ENCODE measurements at regions not wholly inside any gene's neighbourhood (a gene's known extent, or its start where the extent isn't known, plus 50 kb on each side); places are given as distances from the start of the nearest gene placed in this dataset.

DNA sequence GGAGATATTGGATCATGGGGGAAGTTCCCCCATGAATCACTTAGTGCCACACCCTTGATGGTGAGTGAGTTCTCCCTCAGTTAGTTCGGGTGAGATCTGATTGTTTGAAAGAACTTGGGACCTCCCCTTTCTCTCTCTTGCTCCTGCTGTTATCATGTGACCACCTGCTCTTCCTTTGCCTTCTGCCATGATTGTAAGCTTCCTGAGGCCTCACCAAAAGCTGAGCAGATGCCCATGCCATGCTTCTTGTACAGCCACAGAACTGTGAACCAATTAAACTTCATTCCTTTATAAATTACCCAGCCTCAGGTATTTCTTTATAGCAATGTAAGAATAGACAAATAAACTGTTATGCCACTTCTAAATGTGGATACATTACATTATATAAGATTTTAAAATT is 686.7 kb upstream of the MARCKS start:
- DNase-seq, result no peak
- Histone ChIP-seq H3K27me3 (replicated peaks) (no peaks in the 10 kb centered on the region), H3K36me3 (replicated peaks) (no peaks in the 10 kb centered on the region), H3K27ac (no peak overlapping the region), H3K4me3 (ENCODE audit: low read depth, low read length) (no peak overlapping the region)
- in situ Hi-C loops (cut with HindIII; ENCODE audit: low pct_ligation_motif_present, low sequenced_read_pairs), result no loop called here
- TF ChIP-seq, protein P1, sequence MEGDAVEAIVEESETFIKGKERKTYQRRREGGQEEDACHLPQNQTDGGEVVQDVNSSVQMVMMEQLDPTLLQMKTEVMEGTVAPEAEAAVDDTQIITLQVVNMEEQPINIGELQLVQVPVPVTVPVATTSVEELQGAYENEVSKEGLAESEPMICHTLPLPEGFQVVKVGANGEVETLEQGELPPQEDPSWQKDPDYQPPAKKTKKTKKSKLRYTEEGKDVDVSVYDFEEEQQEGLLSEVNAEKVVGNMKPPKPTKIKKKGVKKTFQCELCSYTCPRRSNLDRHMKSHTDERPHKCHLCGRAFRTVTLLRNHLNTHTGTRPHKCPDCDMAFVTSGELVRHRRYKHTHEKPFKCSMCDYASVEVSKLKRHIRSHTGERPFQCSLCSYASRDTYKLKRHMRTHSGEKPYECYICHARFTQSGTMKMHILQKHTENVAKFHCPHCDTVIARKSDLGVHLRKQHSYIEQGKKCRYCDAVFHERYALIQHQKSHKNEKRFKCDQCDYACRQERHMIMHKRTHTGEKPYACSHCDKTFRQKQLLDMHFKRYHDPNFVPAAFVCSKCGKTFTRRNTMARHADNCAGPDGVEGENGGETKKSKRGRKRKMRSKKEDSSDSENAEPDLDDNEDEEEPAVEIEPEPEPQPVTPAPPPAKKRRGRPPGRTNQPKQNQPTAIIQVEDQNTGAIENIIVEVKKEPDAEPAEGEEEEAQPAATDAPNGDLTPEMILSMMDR (IDR thresholded peaks at IDR 0.05; ENCODE audit: low read depth, low read length, missing control alignments), result no peak

DNA sequence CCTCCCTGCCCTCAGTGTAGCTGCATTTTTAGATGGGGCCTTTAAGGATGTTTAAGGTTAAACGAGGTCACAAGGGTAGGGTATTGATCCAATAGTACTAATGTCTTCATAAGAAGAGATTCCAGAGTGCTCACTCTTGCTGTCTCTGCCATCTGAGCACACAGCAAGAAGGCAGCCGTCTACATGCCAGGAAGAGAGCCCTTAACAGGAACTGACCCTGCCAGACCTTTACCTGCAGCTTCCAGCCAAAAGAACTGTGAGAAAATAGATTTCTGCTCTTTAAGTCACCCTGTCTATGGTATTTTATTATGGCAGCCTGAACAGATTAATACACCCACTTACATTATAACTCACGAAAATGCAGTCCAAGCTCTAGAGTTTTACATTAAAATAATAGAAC is 685.3 kb upstream of the MARCKS start:
- in situ Hi-C loops (cut with HindIII; ENCODE audit: low pct_ligation_motif_present, low sequenced_read_pairs), result no loop called here
- Histone ChIP-seq H3K4me3 (ENCODE audit: low read depth, low read length) (no peak overlapping the region), H3K27ac (no peak overlapping the region), H3K36me3 (replicated peaks) (no peaks in the 10 kb centered on the region), H3K27me3 (replicated peaks) (no peaks in the 10 kb centered on the region)
- TF ChIP-seq, protein P1 (IDR thresholded peaks at IDR 0.05; ENCODE audit: low read depth, low read length, missing control alignments), result no peak
- DNase-seq, result no peak

DNA sequence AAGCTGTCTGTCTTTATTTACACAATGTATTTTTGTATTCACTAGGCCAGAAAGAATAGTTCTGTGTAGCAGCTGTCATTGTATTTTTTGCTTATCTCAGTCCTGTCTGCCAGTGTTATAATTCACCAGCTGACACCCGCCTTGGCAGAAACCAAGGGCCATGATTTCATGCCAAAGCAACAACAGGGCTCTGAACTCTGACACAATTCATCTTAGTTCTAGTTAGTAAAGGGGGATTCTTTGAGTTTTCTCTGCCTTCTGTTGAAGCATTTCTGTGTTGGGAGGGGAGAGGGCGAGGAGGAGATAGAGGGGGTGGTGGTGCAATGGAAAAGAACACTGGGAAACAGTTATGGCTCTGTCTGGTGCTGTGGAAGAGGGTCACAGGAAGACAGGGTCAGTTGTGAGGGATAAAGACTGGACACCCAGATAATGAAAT is 684.6 kb upstream of the MARCKS start:
- no peaks in the 10 kb centered on the region for H3K27me3 ChIP-seq (replicated peaks)
- TF ChIP-seq, protein P1 (IDR thresholded peaks at IDR 0.05; ENCODE audit: low read depth, low read length, missing control alignments), result no peak
- in situ Hi-C loops (cut with HindIII; ENCODE audit: low pct_ligation_motif_present, low sequenced_read_pairs), result no loop called here
- no peak overlapping the region for H3K27ac ChIP-seq
- DNase-seq, result no peak
- H3K36me3 ChIP-seq (replicated peaks), result no peaks in the 10 kb centered on the region
- no peak overlapping the region for H3K4me3 ChIP-seq (ENCODE audit: low read depth, low read length)

DNA sequence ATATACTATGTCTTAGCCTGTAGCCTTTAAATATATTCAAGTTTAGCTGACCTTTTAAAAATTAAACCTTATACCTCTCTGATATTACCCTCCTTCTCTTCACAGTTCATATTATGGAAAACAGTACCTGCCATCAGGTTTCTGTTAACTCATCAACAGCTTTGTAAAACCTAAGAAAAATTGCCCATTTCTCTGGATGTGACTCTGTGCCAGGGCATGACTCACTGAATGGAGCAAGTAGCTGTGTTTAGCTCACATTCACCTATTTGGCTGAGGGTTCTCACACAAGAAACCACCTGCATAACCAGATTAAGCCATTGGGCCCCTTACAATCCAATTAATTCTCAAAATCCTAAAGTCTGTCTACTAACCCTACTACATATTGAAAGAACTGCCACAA is 678.8 kb upstream of the MARCKS start:
- Histone ChIP-seq H3K27ac (no peak overlapping the region), H3K36me3 (replicated peaks) (no peaks in the 10 kb centered on the region), H3K27me3 (replicated peaks) (no peaks in the 10 kb centered on the region), H3K4me3 (ENCODE audit: low read depth, low read length) (no peak overlapping the region)
- in situ Hi-C loops (cut with HindIII; ENCODE audit: low pct_ligation_motif_present, low sequenced_read_pairs), result no loop called here
- no peak for DNase-seq
- TF ChIP-seq, protein P1 (IDR thresholded peaks at IDR 0.05; ENCODE audit: low read depth, low read length, missing control alignments), result no peak

DNA sequence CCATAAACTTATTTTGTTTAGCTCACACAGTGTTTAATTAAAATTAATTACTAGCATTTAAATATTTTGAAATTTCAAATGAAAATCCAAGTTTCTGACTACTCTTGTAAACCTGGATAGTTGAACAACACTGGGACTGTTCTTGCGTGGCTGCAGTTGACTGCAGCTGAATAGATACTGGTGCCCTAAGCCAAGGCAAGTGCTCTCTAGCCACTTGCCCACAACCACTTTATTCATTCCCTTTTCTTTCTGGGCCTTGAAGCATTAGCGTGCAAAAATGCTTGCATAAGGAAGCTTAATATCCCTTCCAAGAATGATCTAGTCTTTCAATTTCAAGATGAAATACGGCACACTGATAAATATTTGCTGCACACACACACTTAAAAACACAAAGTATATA is 676.0 kb upstream of the MARCKS start:
- TF ChIP-seq, protein P1 (IDR thresholded peaks at IDR 0.05; ENCODE audit: low read depth, low read length, missing control alignments), result no peak
- Histone ChIP-seq H3K36me3 (replicated peaks) (no peaks in the 10 kb centered on the region), H3K27ac (no peak overlapping the region), H3K4me3 (ENCODE audit: low read depth, low read length) (no peak overlapping the region), H3K27me3 (replicated peaks) (no peaks in the 10 kb centered on the region)
- in situ Hi-C loops (cut with HindIII; ENCODE audit: low pct_ligation_motif_present, low sequenced_read_pairs), result no loop called here
- DNase-seq, result no peak

DNA sequence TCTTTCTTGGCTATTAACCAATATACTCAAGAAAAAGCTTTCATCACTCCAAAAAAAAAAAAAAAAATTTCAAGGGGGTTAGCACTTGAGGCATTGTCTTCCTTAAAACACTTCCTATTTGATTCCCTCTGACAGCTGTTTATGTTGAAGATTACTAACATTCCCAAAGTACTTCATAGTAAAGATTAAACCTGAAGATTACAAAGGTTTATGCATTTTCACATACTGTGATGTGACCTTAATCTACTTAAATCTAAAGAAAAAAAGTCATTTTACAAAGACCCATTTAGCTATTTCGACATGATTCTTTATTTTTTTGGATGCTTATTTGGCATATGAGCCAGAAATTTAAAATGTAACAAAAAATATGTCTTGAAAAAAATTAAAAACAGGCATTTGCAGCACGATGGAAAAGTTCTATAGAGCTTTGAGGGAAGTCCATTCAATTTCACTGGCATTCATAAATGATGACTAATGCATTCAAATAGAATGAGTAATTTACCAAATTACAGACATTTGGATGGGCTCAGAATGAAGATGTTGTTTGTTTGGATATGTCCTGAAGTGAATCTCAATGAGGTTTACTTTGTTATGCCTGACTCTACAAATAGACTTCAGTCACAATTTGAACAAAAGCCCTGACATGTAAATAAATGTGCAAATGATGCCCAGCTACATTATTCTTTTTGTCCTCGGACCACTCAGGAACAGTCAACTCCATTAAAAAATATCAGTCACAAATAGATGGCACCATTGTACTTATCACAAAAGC is 674.6 kb upstream of the MARCKS start:
- Histone ChIP-seq H3K36me3 (replicated peaks) (no peaks in the 10 kb centered on the region), H3K27ac (peak overlapping the region; percentile 89), H3K27me3 (replicated peaks) (no peaks in the 10 kb centered on the region), H3K4me3 (ENCODE audit: low read depth, low read length) (no peak overlapping the region)
- in situ Hi-C loops (cut with HindIII; ENCODE audit: low pct_ligation_motif_present, low sequenced_read_pairs), result no loop called here
- peak; percentile 29 for DNase-seq
- TF ChIP-seq, protein P1 (IDR thresholded peaks at IDR 0.05; ENCODE audit: low read depth, low read length, missing control alignments), result no peak
